NB4 (cell line): ENCODE measurements at regions not wholly inside any gene's neighbourhood (a gene's known extent, or its start where the extent isn't known, plus 50 kb on each side); places are given as distances from the start of the nearest gene placed in this dataset.

Source experiments
- POLR2A ChIP-seq: IDR thresholded peaks from 2 replicates; pipeline ENCODE4 v1.6.1; 2011; ENCODE audit warnings: mild to moderate bottlenecking; ENCODE audit not compliant: insufficient read length; ENCODE audit errors: extremely low read depth
- TF ChIP-seq, protein P1 (sequence below): IDR thresholded peaks from one replicate; pipeline ENCODE4 v1.5.1; 2012; ENCODE audit warnings: low read depth, low read length
- TF ChIP-seq, protein P2 (sequence below): IDR thresholded peaks from 2 replicates; pipeline ENCODE4 v1.6.1; 2011; ENCODE audit warnings: low read depth, low read length

DNA sequence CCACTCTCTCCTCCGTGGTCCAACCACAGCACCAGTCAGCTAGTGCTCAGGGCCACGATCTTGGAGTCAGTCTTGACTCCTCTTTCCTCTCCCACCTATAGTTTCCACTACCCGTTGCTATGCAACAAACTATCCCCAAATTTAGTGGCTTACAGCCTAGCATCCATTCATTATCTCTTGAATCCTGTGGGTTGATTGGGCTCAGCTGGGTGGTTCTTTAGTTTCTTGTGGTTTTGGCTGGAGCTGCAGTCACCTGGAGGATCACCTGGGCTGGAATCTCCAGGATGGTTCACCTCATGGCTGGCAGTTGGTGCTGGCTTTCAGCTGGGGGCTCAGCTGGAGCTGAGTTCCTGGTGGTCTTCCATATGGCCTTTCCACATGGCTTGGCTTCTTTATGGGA, 149.9 kb downstream of the ASB1 start:
- TF ChIP-seq, protein P1, sequence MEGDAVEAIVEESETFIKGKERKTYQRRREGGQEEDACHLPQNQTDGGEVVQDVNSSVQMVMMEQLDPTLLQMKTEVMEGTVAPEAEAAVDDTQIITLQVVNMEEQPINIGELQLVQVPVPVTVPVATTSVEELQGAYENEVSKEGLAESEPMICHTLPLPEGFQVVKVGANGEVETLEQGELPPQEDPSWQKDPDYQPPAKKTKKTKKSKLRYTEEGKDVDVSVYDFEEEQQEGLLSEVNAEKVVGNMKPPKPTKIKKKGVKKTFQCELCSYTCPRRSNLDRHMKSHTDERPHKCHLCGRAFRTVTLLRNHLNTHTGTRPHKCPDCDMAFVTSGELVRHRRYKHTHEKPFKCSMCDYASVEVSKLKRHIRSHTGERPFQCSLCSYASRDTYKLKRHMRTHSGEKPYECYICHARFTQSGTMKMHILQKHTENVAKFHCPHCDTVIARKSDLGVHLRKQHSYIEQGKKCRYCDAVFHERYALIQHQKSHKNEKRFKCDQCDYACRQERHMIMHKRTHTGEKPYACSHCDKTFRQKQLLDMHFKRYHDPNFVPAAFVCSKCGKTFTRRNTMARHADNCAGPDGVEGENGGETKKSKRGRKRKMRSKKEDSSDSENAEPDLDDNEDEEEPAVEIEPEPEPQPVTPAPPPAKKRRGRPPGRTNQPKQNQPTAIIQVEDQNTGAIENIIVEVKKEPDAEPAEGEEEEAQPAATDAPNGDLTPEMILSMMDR, result no peak
- TF ChIP-seq, protein P2, sequence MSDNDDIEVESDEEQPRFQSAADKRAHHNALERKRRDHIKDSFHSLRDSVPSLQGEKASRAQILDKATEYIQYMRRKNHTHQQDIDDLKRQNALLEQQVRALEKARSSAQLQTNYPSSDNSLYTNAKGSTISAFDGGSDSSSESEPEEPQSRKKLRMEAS, result no peak
- TF ChIP-seq POLR2A, result no peak
